HepG2 (cell line): ENCODE measurements at regions not wholly inside any gene's neighbourhood (a gene's known extent, or its start where the extent isn't known, plus 50 kb on each side); places are given as distances from the start of the nearest gene placed in this dataset.

Source experiments
- ATAC-seq: fragments of 200-7000 bp; cut with Tn5 transposase; 3 replicates; pipeline ENCODE4 v1.9.1; 2020; ENCODE audit warnings: mild to moderate bottlenecking, moderate library complexity
- BruUV-seq: library from RNA; stranded (reverse); fragments of 400-500 nt; replicated peaks from 2 replicates; lab custom pipeline; 2021; lab: Mats Ljungman, UMichigan
- CTCF ChIA-PET: fragments of 300-600 bp; formaldehyde crosslinking; extraction: SDS; loops from one replicate; lab custom pipeline; 2021; ENCODE audit warnings: low total read pairs, inconsistent platforms, low intra/inter-chr PET ratio; lab: Yijun Ruan, JAX
- POLR2A ChIA-PET: fragments of 350-600 bp; sonication (Branson Sonifier 250); formaldehyde crosslinking; loops from one replicate; lab custom pipeline; 2020; ENCODE audit warnings: antibody characterized with exemption, inconsistent platforms; lab: Yijun Ruan, JAX
- DNase-seq: peaks from one replicate; pipeline ENCODE4 v3.0.0-alpha.2; 2015; ENCODE audit warnings: low spot score
- FAIRE-seq: peaks from 3 replicates; lab custom pipeline; 2011; peaks lifted over from hg19 to GRCh38; lab: Jason Lieb, UNC
- H2AFZ ChIP-seq: one replicate; pipeline ENCODE4 v1.6.1; 2011; ENCODE audit warnings: low read length, inconsistent platforms
- H3K27ac ChIP-seq: fragments of 300-600 bp; 3 replicates; pipeline ENCODE4 v1.8.0; 2011; ENCODE audit warnings: mixed run types, mild to moderate bottlenecking, mixed read lengths, low read length, inconsistent platforms; ENCODE audit not compliant: insufficient read depth; ENCODE audit errors: extremely low read length
- H3K27me3 ChIP-seq, 2 experiments: fragments of 200-600 bp in 1 of 2; 2 replicates in 1 of 2; 3 replicates in 1 of 2; pipeline versions ENCODE4 v1.6.0 to v1.8.0; 2011; ENCODE audit warnings: low read length in 2 of 2, mild to moderate bottlenecking in 2 of 2, moderate library complexity in 2 of 2, inconsistent platforms in 1 of 2; ENCODE audit not compliant: insufficient read depth in 2 of 2, control insufficient read depth in 1 of 2
- H3K36me3 ChIP-seq, 2 experiments: fragments of 200-600 bp in 1 of 2; replicated peaks in 1 of 2; 2 replicates in 1 of 2; 3 replicates in 1 of 2; pipeline versions ENCODE4 v1.5.1 to v1.8.0; 2011; ENCODE audit warnings: low read length in 2 of 2, inconsistent platforms in 1 of 2; ENCODE audit not compliant: insufficient read depth in 2 of 2, control insufficient read depth in 1 of 2
- H3K4me1 ChIP-seq: 2 replicates; pipeline ENCODE4 v1.5.1; 2012; ENCODE audit warnings: low read length, inconsistent platforms; ENCODE audit not compliant: insufficient read depth
- H3K4me2 ChIP-seq: 2 replicates; pipeline ENCODE4 v1.6.0; 2011; ENCODE audit warnings: low read depth, low read length, inconsistent platforms
- H3K4me3 ChIP-seq, 3 experiments: fragments of 200-600 bp in 1 of 3; sonication (generic), shearing (Covaris generic) in 1 of 3; replicated peaks in 1 of 3; 2 replicates each; pipeline ENCODE4 v1.5.1; 2011 to 2016; ENCODE audit warnings: low read length in 3 of 3, inconsistent platforms in 2 of 3, low read depth in 2 of 3, mild to moderate bottlenecking in 2 of 3, control low read depth in 1 of 3, mixed read lengths in 1 of 3; ENCODE audit not compliant: insufficient read depth in 1 of 3
- H3K79me2 ChIP-seq: one replicate; pipeline ENCODE4 v1.6.1; 2011; ENCODE audit warnings: low read length, inconsistent platforms; ENCODE audit not compliant: insufficient read depth
- H3K9ac ChIP-seq: 2 replicates; pipeline ENCODE4 v1.6.0; 2011; ENCODE audit warnings: mild to moderate bottlenecking, low read depth, low read length, inconsistent platforms; ENCODE audit not compliant: insufficient read depth
- H3K9me3 ChIP-seq: 2 replicates; pipeline ENCODE4 v1.5.1; 2012; ENCODE audit warnings: mild to moderate bottlenecking, low read length
- H4K20me1 ChIP-seq: 2 replicates; pipeline ENCODE4 v1.6.0; 2011; ENCODE audit warnings: inconsistent platforms, mild to moderate bottlenecking, low read length, moderate library complexity; ENCODE audit not compliant: insufficient read depth
- CCAR2 ChIP-seq: fragments of 200-400 bp; formaldehyde crosslinking; optimal IDR thresholded peaks from 2 replicates; pipeline ENCODE3; 2018; ENCODE audit warnings: low read depth, mild to moderate bottlenecking, low read length, moderate library complexity
- HNF4A ChIP-seq: sonication (generic); formaldehyde crosslinking; IDR thresholded peaks from 2 replicates; pipeline ENCODE4 v1.4.0; 2020; ENCODE audit warnings: missing genetic modification reagents
- IRX3 ChIP-seq: sonication (generic); formaldehyde crosslinking; IDR thresholded peaks from 2 replicates; pipeline ENCODE4 v1.8.1; 2023; ENCODE audit warnings: mild to moderate bottlenecking, low read depth, missing genetic modification reagents, borderline replicate concordance
- KLF12 ChIP-seq: sonication (generic); formaldehyde crosslinking; IDR thresholded peaks from 2 replicates; pipeline ENCODE4 v1.4.0; 2020; ENCODE audit warnings: missing genetic modification reagents, borderline replicate concordance
- SMAD1 ChIP-seq: sonication (generic); formaldehyde crosslinking; IDR thresholded peaks from 2 replicates; pipeline ENCODE4 v1.4.0; 2020; ENCODE audit warnings: missing genetic modification reagents, low read depth, mild to moderate bottlenecking, borderline replicate concordance
- ZFP82 ChIP-seq: sonication (generic); formaldehyde crosslinking; IDR thresholded peaks from 2 replicates; pipeline ENCODE4 v1.5.1; 2020; ENCODE audit warnings: mild to moderate bottlenecking, missing genetic modification reagents, borderline replicate concordance
- ZMYM4 ChIP-seq: sonication (generic); formaldehyde crosslinking; IDR thresholded peaks from 2 replicates; pipeline ENCODE4 v1.8.1; 2023; ENCODE audit warnings: mild to moderate bottlenecking, missing genetic modification reagents
- ZNF143 ChIP-seq: sonication (generic); formaldehyde crosslinking; IDR thresholded peaks from 2 replicates; pipeline ENCODE4 v1.4.0; 2020; ENCODE audit warnings: missing genetic modification reagents
- ZNF256 ChIP-seq: sonication (generic); formaldehyde crosslinking; conservative IDR thresholded peaks from 2 replicates; pipeline ENCODE4 v1.4.0; 2020; ENCODE audit warnings: missing genetic modification reagents
- ZNF350 ChIP-seq: sonication (generic); formaldehyde crosslinking; IDR thresholded peaks from 2 replicates; pipeline ENCODE4 v1.4.0; 2020; ENCODE audit warnings: mild to moderate bottlenecking, low read depth, missing genetic modification reagents, borderline replicate concordance
- ZNF660 ChIP-seq: sonication (generic); formaldehyde crosslinking; IDR thresholded peaks from 2 replicates; pipeline ENCODE4 v1.5.1; 2020; ENCODE audit warnings: mild to moderate bottlenecking, low read depth, missing genetic modification reagents, borderline replicate concordance
- ZNF713 ChIP-seq: sonication (generic); formaldehyde crosslinking; IDR thresholded peaks from 2 replicates; pipeline ENCODE4 v1.4.0; 2020; ENCODE audit warnings: mild to moderate bottlenecking, missing genetic modification reagents
- ZNF766 ChIP-seq: sonication (generic); formaldehyde crosslinking; IDR thresholded peaks from 2 replicates; pipeline ENCODE4 v1.5.0; 2020; ENCODE audit warnings: missing genetic modification reagents, borderline replicate concordance
- ZNF850 ChIP-seq: sonication (generic); formaldehyde crosslinking; conservative IDR thresholded peaks from 2 replicates; pipeline ENCODE4 v1.9.0; 2021; ENCODE audit warnings: mild to moderate bottlenecking, missing genetic modification reagents
- ZSCAN22 ChIP-seq: sonication (generic); formaldehyde crosslinking; IDR thresholded peaks from 2 replicates; pipeline ENCODE4 v1.4.0; 2020; ENCODE audit warnings: mild to moderate bottlenecking, missing genetic modification reagents
- WGBS: methylation state at CpG from one replicate; pipeline ENCODE4 v1.1.6; 2017; ENCODE audit warnings: low lambda C conversion rate; 5-methylcytosine and 5-hydroxymethylcytosine counted together
- in situ Hi-C: cut with HindIII; loops from 2 replicates; pipeline ENCODE4 v1.10.0; 2017; ENCODE audit warnings: low pct_unique_long_range_greater_than_20kb; ENCODE audit not compliant: extremely low pct_ligation_motif_present
- intact Hi-C: fragments of 100-400 bp; cut with micrococcal nuclease; formaldehyde crosslinking; loops from one replicate; pipeline ENCODE4 v1.10.0; 2022; ENCODE audit not compliant: unreplicated experiment
- TF ChIP-seq, protein P1 (sequence below): sonication (generic); formaldehyde crosslinking; IDR thresholded peaks from 2 replicates; pipeline ENCODE4 v1.8.0; 2023; ENCODE audit warnings: mild to moderate bottlenecking, missing genetic modification reagents
- TF ChIP-seq, protein P2 (sequence below): sonication (generic); formaldehyde crosslinking; IDR thresholded peaks from 2 replicates; pipeline ENCODE4 v1.8.1; 2023; ENCODE audit warnings: mild to moderate bottlenecking, moderate library complexity, missing genetic modification reagents
- TF ChIP-seq, protein P3 (sequence below): sonication (generic); formaldehyde crosslinking; IDR thresholded peaks from 2 replicates; pipeline ENCODE4 v1.4.0; 2020; ENCODE audit warnings: missing genetic modification reagents

DNA sequence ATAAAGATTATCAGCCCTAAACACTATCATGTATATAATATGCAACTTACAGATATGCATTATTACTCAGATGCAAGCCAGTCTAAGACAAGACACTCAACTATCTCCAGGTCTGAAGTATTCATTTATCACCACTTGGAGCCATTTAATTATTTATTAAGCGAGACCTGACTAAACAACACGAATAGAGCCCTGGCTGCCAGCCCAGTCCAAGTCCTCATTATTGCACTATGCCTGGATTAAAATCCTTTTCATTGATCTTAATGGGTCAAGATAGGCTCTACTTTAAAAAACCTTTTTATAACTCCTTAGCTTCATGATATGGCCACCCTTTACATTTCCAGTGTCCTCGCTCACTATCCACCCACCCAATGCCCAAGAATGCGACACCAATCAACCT, 183.1 kb upstream of the MARCKS start:
- POLR2A ChIA-PET: interaction anchor here (0.6 kb wide), 1 partner anchor 181 kb away, joined by 4 read pairs; no protein-coding TSS in a partner anchor
- TF ChIP-seq ZSCAN22 (CRISPR knock-in tag) (no peak), CCAR2 (no peak)
- WGBS: 73% methylated on average over 4 of the region's 4 CpGs
- intact Hi-C loops: no loop called here
- Histone ChIP-seq H3K4me1 (peaks cover 58% of the 10 kb centered on the region), H3K4me2 (no peak overlapping the region), H3K27ac (no peak overlapping the region), H3K9ac (no peak overlapping the region), H3K4me3 (no peak overlapping the region), H3K27me3 (no peaks in the 10 kb centered on the region), H3K36me3 (no peaks in the 10 kb centered on the region), H4K20me1 (no peaks in the 10 kb centered on the region), H3K79me2 (no peaks in the 10 kb centered on the region), H3K9me3 (no peaks in the 10 kb centered on the region), H2AFZ (no peak overlapping the region)
- no peak for FAIRE-seq
- CTCF ChIA-PET: no interaction called here
- no TSS peak for BruUV-seq
- ATAC-seq: no peak
- DNase-seq: no peak
- in situ Hi-C loops: no loop called here

DNA sequence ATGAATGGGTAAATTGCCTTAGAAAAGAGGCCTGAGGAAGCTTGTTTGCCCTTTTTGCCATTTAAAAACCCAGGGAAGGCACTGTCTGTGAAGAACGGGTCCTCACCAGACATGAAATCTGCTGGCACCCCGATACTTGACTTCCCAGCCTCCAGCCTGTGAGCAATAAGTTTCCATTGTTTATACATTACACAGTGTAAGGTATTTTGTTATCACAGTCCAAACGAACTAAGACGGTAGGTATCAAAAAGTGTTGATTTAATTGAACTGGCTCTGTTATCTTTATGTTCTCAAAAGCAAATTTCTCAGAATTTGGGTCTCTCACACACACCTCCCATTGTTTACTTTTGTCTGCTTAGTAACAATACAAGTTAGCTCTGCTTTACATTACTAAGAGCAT, 181.1 kb upstream of the MARCKS start:
- H2AFZ ChIP-seq: no peak overlapping the region
- ATAC-seq: no peak
- no peaks in the 10 kb centered on the region for H3K79me2 ChIP-seq
- H3K9me3 ChIP-seq: no peaks in the 10 kb centered on the region
- no peaks in the 10 kb centered on the region for H3K36me3 ChIP-seq
- no peak overlapping the region for H3K4me2 ChIP-seq
- no peak overlapping the region for H3K9ac ChIP-seq
- POLR2A ChIA-PET: no interaction called here
- peaks cover 58% of the 10 kb centered on the region for H3K4me1 ChIP-seq
- CTCF ChIA-PET: no interaction called here
- H3K4me3 ChIP-seq: no peak overlapping the region
- WGBS: 70% methylated on average over 4 of the region's 4 CpGs
- no peaks in the 10 kb centered on the region for H4K20me1 ChIP-seq
- in situ Hi-C loops (no loop called here), intact Hi-C loops (no loop called here)
- no peak for DNase-seq
- FAIRE-seq: no peak
- no peak overlapping the region for H3K27ac ChIP-seq
- H3K27me3 ChIP-seq: no peaks in the 10 kb centered on the region
- BruUV-seq: no TSS peak
- no peak for TF ChIP-seq KLF12 (CRISPR knock-in tag)
- TF ChIP-seq ZNF143: no peak
- no peak for TF ChIP-seq ZNF660 (CRISPR knock-in tag)
- TF ChIP-seq ZFP82: no peak
- TF ChIP-seq, protein P1, sequence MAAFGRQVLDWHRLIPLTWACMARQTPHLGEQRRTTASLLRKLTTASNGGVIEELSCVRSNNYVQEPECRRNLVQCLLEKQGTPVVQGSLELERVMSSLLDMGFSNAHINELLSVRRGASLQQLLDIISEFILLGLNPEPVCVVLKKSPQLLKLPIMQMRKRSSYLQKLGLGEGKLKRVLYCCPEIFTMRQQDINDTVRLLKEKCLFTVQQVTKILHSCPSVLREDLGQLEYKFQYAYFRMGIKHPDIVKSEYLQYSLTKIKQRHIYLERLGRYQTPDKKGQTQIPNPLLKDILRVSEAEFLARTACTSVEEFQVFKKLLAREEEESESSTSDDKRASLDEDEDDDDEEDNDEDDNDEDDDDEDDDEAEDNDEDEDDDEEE (CRISPR knock-in tag): no peak
- no peak for TF ChIP-seq ZNF766 (CRISPR knock-in tag)
- TF ChIP-seq ZNF850 (CRISPR knock-in tag): no peak
- TF ChIP-seq IRX3 (CRISPR knock-in tag): no peak
- no peak for TF ChIP-seq ZMYM4 (CRISPR knock-in tag)
- TF ChIP-seq, protein P2, sequence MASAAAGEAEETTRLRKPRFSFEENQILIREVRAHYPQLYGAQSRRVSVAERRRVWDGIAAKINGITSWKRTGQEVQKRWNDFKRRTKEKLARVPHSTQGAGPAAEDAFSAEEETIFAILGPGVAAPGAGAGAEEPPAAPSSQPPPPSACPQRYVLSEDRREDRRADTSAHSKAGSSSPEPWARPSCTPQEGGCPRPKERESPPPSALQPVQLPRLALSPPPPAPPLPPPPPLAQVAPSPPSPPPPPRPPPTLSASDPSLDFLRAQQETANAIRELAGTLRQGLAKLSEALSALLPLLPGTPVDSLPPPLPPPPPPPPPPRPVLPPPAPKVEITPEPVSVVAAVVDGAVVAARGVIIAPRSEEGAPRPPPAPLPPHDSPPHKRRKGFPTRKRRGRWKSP: no peak
- TF ChIP-seq, protein P3, sequence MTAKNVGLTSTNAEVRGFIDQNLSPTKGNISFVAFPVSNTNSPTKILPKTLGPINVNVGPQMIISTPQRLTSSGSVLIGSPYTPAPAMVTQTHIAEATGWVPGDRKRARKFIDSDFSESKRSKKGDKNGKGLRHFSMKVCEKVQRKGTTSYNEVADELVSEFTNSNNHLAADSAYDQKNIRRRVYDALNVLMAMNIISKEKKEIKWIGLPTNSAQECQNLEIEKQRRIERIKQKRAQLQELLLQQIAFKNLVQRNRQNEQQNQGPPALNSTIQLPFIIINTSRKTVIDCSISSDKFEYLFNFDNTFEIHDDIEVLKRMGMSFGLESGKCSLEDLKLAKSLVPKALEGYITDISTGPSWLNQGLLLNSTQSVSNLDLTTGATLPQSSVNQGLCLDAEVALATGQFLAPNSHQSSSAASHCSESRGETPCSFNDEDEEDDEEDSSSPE (CRISPR knock-in tag): no peak
- TF ChIP-seq HNF4A: no peak
- TF ChIP-seq ZNF256 (CRISPR knock-in tag): no peak
- no peak for TF ChIP-seq ZNF350 (CRISPR knock-in tag)
- no peak for TF ChIP-seq ZNF713 (CRISPR knock-in tag)
- no peak for TF ChIP-seq SMAD1 (CRISPR knock-in tag)
